SH-SY5Y (cell line): ENCODE measurements at regions not wholly inside any gene's neighbourhood (a gene's known extent, or its start where the extent isn't known, plus 50 kb on each side); places are given as distances from the start of the nearest gene placed in this dataset.

Experiments
- GATA2 ChIP-seq: IDR thresholded peaks from 2 replicates; pipeline ENCODE4 v1.6.1; 2011; ENCODE audit warnings: mild to moderate bottlenecking, low read depth, low read length
- GATA3 ChIP-seq: IDR thresholded peaks from 2 replicates; pipeline ENCODE4 v1.6.1; 2011; ENCODE audit warnings: low read depth, mild to moderate bottlenecking, low read length, moderate library complexity

DNA sequence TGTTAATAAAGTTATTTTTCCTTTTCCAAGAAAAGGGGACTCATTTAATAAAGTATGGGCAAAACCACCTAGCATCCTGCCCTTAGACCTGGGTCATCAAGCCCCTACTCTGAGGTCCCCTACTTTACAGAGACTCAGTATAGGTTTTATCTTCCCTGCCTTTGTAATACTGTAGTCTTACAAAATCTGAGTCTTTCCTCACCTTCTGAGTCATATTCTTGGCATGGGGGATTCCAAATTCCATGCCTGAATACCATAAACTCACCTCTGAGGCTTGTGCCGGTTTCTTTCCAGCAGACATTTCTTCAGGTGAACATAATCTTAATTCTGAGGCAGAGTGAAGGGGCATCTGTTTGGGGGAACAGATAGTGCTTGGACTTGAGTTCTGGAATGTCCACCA, 282.5 kb downstream of the KCNA4 start:
- TF ChIP-seq GATA2, result no peak

DNA sequence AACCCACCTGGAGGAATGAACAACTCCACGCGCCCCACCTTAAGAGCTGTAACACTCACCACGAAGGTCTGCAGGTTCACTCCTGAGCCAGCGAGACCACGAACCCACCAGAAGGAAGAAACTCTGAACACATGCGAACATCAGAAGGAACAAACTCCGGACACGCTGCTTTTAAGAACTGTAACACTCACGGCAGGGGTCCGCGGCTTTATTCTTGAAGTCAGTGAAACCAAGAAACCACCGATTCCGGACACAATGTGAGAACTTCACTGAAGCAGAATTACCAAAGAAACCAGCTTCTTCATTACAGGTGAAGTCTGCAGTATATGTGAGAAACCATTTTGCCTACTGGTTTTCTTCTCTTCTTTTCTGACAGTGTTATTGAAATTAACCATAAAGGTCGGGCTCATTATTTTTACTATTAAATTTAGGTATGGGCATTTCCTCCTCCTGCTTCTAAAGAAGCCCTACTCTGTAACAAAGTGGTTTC, 303.0 kb downstream of the KCNA4 start:
- no peak for TF ChIP-seq GATA2
- TF ChIP-seq GATA3, result no peak

GRCh38 chr11:29712616-29713015, 304.2 kb downstream of the KCNA4 start:
- TF ChIP-seq GATA3, result no peak
- TF ChIP-seq GATA2, result no peak

DNA sequence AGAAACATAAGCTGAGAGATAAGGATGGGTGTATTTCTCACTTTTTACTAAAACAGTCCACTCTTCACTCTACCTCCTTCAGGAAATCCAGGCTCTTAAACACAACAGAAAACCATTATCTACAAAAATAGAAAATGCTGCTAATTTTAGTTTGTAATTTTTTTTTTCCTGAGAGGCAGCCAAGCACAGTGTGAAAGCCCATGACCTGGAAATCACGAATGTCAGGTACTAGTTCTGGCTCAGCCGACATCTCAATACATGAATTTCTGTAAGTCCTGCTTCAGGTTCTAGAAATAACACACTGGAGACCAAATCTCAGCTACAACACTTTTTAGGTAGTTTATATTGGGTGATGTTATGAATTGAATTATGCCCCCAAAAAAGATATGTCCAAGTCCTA, 308.9 kb downstream of the KCNA4 start:
- TF ChIP-seq GATA2 (no peak), GATA3 (no peak)

- TF ChIP-seq GATA2 (no peak), GATA3 (no peak)
Measured at GRCh38 chr11:29685361-29685760, 331.5 kb downstream of the KCNA4 start.

GRCh38 chr11:29682856-29683255, 334.0 kb downstream of the KCNA4 start:
- TF ChIP-seq GATA3 (no peak), GATA2 (no peak)

DNA sequence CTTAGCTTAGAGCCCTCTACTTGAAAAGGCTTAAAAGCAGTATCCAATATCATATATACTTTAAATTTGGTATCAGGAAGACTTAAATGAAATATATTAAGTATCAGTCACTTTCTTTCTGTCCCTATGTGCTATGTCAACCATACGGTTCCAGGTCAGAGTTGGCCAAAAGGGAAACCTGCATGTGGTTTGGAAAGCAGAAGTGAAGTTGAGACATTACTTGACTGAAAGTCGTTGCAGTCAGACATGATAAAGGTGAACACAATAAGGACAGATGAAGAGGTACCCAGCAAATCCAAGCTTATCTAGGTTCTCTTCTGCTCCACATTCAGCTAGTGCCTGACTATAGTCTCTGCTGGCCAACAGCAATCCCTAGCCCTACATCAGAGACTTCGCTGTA, 336.8 kb downstream of the KCNA4 start:
- no peak for TF ChIP-seq GATA2
- TF ChIP-seq GATA3, result no peak

- TF ChIP-seq GATA3, result no peak
- TF ChIP-seq GATA2, result no peak
Measured at GRCh38 chr11:29676993-29677392, 339.8 kb downstream of the KCNA4 start.

- TF ChIP-seq GATA3 (no peak), GATA2 (no peak)
Measured at GRCh38 chr11:29669310-29669709, 347.5 kb downstream of the KCNA4 start.

GRCh38 chr11:29657709-29658108, 359.1 kb downstream of the KCNA4 start:
- no peak for TF ChIP-seq GATA3
- TF ChIP-seq GATA2, result no peak

- TF ChIP-seq GATA2, result no peak
Measured at GRCh38 chr11:29656597-29656996, 360.2 kb downstream of the KCNA4 start.

DNA sequence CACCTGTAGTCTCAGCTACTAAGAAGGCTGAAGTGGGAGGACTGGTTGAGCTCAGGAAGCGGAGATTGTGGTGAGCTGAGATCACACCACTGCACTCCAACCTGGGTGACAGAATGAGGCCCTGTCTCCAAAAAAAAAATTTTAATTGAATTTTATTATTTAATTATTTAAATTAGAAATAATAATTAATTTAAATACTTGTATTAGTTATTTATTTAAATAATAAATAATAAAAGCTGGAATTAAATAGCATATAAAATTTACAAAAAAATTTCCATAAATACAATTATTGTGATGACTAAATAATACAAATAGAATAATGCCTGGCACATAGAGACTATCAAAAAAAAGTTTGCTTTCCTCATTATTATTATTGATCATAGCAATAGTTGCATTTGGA, 371.5 kb downstream of the KCNA4 start:
- TF ChIP-seq GATA2 (no peak), GATA3 (no peak)

DNA sequence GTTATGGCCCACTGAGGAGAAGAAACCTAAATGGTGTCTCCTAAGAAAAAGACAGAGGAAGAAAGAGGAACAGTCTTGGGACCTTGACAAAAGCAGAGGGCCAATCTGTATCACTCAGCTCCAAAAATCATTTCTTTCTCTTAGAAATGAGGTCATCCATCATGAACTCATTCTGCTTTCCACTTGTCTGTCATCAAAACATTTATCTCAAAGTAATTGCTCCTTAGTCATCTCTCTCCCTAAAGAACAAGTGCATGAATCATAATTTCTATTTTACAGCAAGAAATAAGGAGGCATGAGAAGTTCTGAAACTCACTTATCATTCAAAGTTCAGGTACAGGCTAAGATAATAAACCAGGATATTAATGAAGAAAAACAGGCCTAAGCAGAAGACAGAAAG, 375.6 kb downstream of the KCNA4 start:
- TF ChIP-seq GATA3 (no peak), GATA2 (no peak)

DNA sequence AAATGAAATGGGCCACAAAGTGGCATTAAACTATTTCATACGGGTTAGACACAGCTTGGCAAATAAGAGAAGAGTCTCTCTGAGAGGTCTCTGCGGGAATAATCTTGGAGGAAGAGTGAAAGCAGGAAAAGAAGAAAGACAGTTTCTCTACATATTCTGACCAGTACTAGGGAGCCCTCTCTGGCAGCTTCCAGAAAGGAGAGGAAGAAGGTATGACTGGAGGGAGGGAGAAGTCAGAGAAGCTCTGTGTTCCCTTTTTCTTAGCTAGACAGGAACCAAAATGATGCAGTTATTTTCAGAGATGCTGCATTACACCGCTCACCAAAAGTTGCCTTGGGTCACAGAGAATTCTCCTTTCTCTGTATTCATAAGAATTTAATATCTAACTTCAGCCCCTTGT, 382.1 kb downstream of the KCNA4 start:
- TF ChIP-seq GATA3 (no peak), GATA2 (no peak)

DNA sequence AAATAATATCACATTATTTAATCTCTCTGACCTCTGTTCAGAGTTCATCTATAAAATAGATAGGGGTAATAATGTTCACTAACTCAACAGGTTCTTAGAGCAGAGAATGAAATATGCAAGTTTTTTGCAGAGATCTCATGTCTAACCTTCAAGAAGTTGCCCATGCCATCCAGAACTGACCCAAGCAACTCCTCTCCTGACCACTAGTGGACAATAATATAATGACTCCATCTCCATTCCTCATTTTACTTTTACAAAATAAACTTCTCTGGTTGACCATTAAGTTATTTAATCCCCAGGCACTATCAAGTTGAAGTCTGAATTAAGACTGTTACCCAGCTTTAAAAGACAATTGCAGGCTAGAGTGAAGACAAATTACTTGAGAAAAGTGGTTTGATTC, 382.6 kb downstream of the KCNA4 start:
- TF ChIP-seq GATA3, result no peak
- TF ChIP-seq GATA2, result no peak

GRCh38 chr11:29629286-29629685, 387.5 kb downstream of the KCNA4 start:
- TF ChIP-seq GATA3 (no peak), GATA2 (no peak)
